H9 (cell line): ENCODE measurements at regions not wholly inside any gene's neighbourhood (a gene's known extent, or its start where the extent isn't known, plus 50 kb on each side); places are given as distances from the start of the nearest gene placed in this dataset.

ENCODE experiments used
- DNase-seq: peaks from one replicate; pipeline ENCODE4 v3.0.0-alpha.2; 2017
- H2AFZ ChIP-seq: one replicate; pipeline ENCODE4 v1.6.1; 2013; ENCODE audit warnings: mild to moderate bottlenecking, low read length, control low read depth, moderate library complexity
- H2AK5ac ChIP-seq: 2 replicates; pipeline ENCODE4 v1.6.1; 2013; ENCODE audit warnings: low read length, control low read depth, mixed read lengths; ENCODE audit not compliant: insufficient read length
- H2BK120ac ChIP-seq: one replicate; pipeline ENCODE4 v1.6.1; 2013; ENCODE audit warnings: low read depth, mild to moderate bottlenecking, low read length, control low read depth, inconsistent platforms; ENCODE audit not compliant: poor library complexity, severe bottlenecking
- H2BK12ac ChIP-seq: 2 replicates; pipeline ENCODE4 v1.6.1; 2013; ENCODE audit warnings: low read length, control low read depth, mixed read lengths, low read depth; ENCODE audit not compliant: insufficient read length
- H2BK15ac ChIP-seq: 2 replicates; pipeline ENCODE4 v1.6.1; 2013; ENCODE audit warnings: low read depth, low read length, control low read depth
- H2BK20ac ChIP-seq: one replicate; pipeline ENCODE4 v1.6.1; 2013; ENCODE audit warnings: low read depth, mild to moderate bottlenecking, low read length, control low read depth, inconsistent platforms; ENCODE audit not compliant: poor library complexity, severe bottlenecking
- H2BK5ac ChIP-seq: 2 replicates; pipeline ENCODE4 v1.6.1; 2013; ENCODE audit warnings: low read length, control low read depth, mixed read lengths; ENCODE audit not compliant: insufficient read length
- H3K14ac ChIP-seq: 2 replicates; pipeline ENCODE4 v1.6.1; 2013; ENCODE audit warnings: low read length, control low read depth; ENCODE audit not compliant: insufficient read depth
- H3K18ac ChIP-seq: 2 replicates; pipeline ENCODE4 v1.6.1; 2013; ENCODE audit warnings: low read depth, mild to moderate bottlenecking, mixed read lengths, low read length, control low read depth; ENCODE audit not compliant: insufficient read length
- H3K23ac ChIP-seq: 2 replicates; pipeline ENCODE4 v1.6.1; 2013; ENCODE audit warnings: low read length, control low read depth, mixed read lengths, low read depth; ENCODE audit not compliant: insufficient read length
- H3K23me2 ChIP-seq: 2 replicates; pipeline ENCODE4 v1.6.1; 2013; ENCODE audit warnings: low read depth, mild to moderate bottlenecking, mixed read lengths, low read length, control low read depth; ENCODE audit not compliant: insufficient read length, poor library complexity, severe bottlenecking
- H3K27ac ChIP-seq: 2 replicates; pipeline ENCODE4 v1.5.1; 2013; ENCODE audit warnings: low read length, control low read depth, mixed read lengths, low read depth; ENCODE audit not compliant: insufficient read length
- H3K27me3 ChIP-seq: 2 replicates; pipeline ENCODE4 v1.6.1; 2013; ENCODE audit warnings: low read length, control low read depth, inconsistent platforms; ENCODE audit not compliant: insufficient read depth
- H3K4ac ChIP-seq: 2 replicates; pipeline ENCODE4 v1.6.1; 2013; ENCODE audit warnings: low read depth, mild to moderate bottlenecking, control low read depth, inconsistent platforms, low read length, moderate library complexity
- H3K4me1 ChIP-seq: 2 replicates; pipeline ENCODE4 v1.6.1; 2013; ENCODE audit warnings: low read length, control low read depth, inconsistent platforms; ENCODE audit not compliant: insufficient read depth
- H3K4me2 ChIP-seq: 2 replicates; pipeline ENCODE4 v1.6.1; 2013; ENCODE audit warnings: low read length, control low read depth, mixed read lengths; ENCODE audit not compliant: insufficient read length, insufficient read depth
- H3K56ac ChIP-seq: 2 replicates; pipeline ENCODE4 v1.6.1; 2013; ENCODE audit warnings: low read depth, mild to moderate bottlenecking, mixed read lengths, low read length, control low read depth; ENCODE audit not compliant: insufficient read length
- H3K79me1 ChIP-seq: 2 replicates; pipeline ENCODE4 v1.6.1; 2013; ENCODE audit warnings: low read depth, mild to moderate bottlenecking, moderate library complexity, low read length, control low read depth, inconsistent platforms; ENCODE audit not compliant: insufficient read depth, poor library complexity, severe bottlenecking
- H3K79me2 ChIP-seq: 2 replicates; pipeline ENCODE4 v1.6.1; 2013; ENCODE audit warnings: low read length, control low read depth, inconsistent platforms; ENCODE audit not compliant: insufficient read depth
- H3K9ac ChIP-seq: 2 replicates; pipeline ENCODE4 v1.6.1; 2013; ENCODE audit warnings: low read length, control low read depth, mixed read lengths; ENCODE audit not compliant: insufficient read length; ENCODE audit errors: extremely low read depth
- H3K9me3 ChIP-seq: one replicate; pipeline ENCODE4 v1.6.1; 2013; ENCODE audit warnings: low read depth, low read length, inconsistent platforms; ENCODE audit not compliant: control insufficient read depth
- H3T11ph ChIP-seq: one replicate; pipeline ENCODE4 v1.6.1; 2013; ENCODE audit warnings: mild to moderate bottlenecking, low read length, control low read depth, inconsistent platforms
- H4K20me1 ChIP-seq: one replicate; pipeline ENCODE4 v1.6.1; 2013; ENCODE audit not compliant: control insufficient read depth, insufficient read length, insufficient read depth
- H4K5ac ChIP-seq: 2 replicates; pipeline ENCODE4 v1.6.1; 2013; ENCODE audit warnings: low read depth, mild to moderate bottlenecking, mixed read lengths, low read length, control low read depth; ENCODE audit not compliant: insufficient read length
- H4K8ac ChIP-seq: replicated peaks from 2 replicates; pipeline ENCODE4 v1.6.1; 2013; ENCODE audit warnings: low read length, control low read depth, mixed read lengths, low read depth; ENCODE audit not compliant: insufficient read length
- H4K91ac ChIP-seq: 2 replicates; pipeline ENCODE4 v1.6.1; 2013; ENCODE audit warnings: low read depth, mild to moderate bottlenecking, moderate library complexity, mixed read lengths, low read length, control low read depth; ENCODE audit not compliant: insufficient read length
- H3K27ac Mint-ChIP-seq, 3 experiments: 2 replicates in 2 of 3; 3 replicates in 1 of 3; pipeline ENCODE4 v1.8.0; 2020 to 2021; ENCODE audit warnings: mixed read lengths in 3 of 3, mild to moderate bottlenecking in 1 of 3, moderate library complexity in 1 of 3
- H3K27me3 Mint-ChIP-seq: 2 replicates; pipeline ENCODE4 v1.8.0; 2021; ENCODE audit warnings: low read depth, mild to moderate bottlenecking, moderate library complexity, mixed read lengths
- H3K36me3 Mint-ChIP-seq, 3 experiments: 2 replicates in 2 of 3; 3 replicates in 1 of 3; pipeline ENCODE4 v1.8.0; 2020 to 2021; ENCODE audit warnings: low read depth in 3 of 3, mixed read lengths in 3 of 3; ENCODE audit not compliant: insufficient read depth in 1 of 3
- H3K4me1 Mint-ChIP-seq, 2 experiments: 2 replicates each; pipeline ENCODE4 v1.8.0; 2020; ENCODE audit warnings: mixed read lengths in 2 of 2
- H3K4me3 Mint-ChIP-seq, 2 experiments: 2 replicates in 1 of 2; 3 replicates in 1 of 2; pipeline ENCODE4 v1.8.0; 2020 to 2021; ENCODE audit warnings: mild to moderate bottlenecking in 2 of 2, mixed read lengths in 2 of 2, moderate library complexity in 1 of 2
- H3K9me3 Mint-ChIP-seq, 2 experiments: 2 replicates in 1 of 2; 3 replicates in 1 of 2; pipeline ENCODE4 v1.8.0; 2020; ENCODE audit warnings: mild to moderate bottlenecking in 2 of 2, mixed read lengths in 2 of 2, moderate library complexity in 1 of 2
- WGBS: extraction: QIAGEN DNeasy Blood & Tissue Kit; methylation state at CpG from one replicate; pipeline ENCODE4 v1.1.7; 2013; ENCODE audit warnings: missing lambda C conversion rate, low lambda C conversion rate, mixed read lengths; ENCODE audit not compliant: insufficient read length; ENCODE audit errors: extremely low coverage; 5-methylcytosine and 5-hydroxymethylcytosine counted together
- TF ChIP-seq, protein P1 (sequence below): fragments of 200-600 bp; sonication (generic); conservative IDR thresholded peaks from 3 replicates; pipeline ENCODE4 v1.8.0; 2021; ENCODE audit warnings: antibody characterized with exemption, mild to moderate bottlenecking

DNA sequence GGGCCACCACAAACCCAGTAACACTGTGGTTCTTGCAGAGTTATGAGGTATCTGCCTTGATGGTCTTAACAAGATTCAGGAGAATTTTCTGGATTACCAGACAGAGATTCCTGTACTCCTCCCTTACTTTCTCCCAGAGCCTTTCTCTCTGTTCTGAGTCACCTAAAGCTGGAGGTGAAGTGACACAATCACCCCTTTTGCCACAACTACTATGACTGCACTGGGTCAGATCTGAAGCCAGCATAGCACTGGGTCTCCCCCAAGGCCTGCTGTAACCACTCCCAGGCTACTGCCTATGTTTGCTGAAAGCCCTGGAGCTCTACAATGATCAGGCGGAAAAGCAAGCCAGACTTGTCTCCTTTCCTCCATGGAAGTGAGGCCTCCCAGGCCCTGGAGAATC, 156.7 kb upstream of the NEGR1 start:
- Histone ChIP-seq H3K79me2 (no peaks in the 10 kb centered on the region), H4K5ac (no peak overlapping the region), H3K27me3 (no peaks in the 10 kb centered on the region), H4K8ac (no peak overlapping the region), H2AFZ (no peak overlapping the region), H3K79me1 (no peaks in the 10 kb centered on the region), H3K9me3 (no peaks in the 10 kb centered on the region), H2BK120ac (no peak overlapping the region), H2BK15ac (no peak overlapping the region), H3K23me2 (no peaks in the 10 kb centered on the region), H4K20me1 (no peaks in the 10 kb centered on the region), H3K18ac (no peak overlapping the region), H3T11ph (no peak overlapping the region), H3K27ac (no peak overlapping the region), H2BK20ac (no peak overlapping the region), H3K4ac (no peak overlapping the region), H3K4me1 (no peaks in the 10 kb centered on the region), H4K91ac (no peak overlapping the region), H3K4me2 (no peak overlapping the region), H2AK5ac (no peak overlapping the region), H3K56ac (no peak overlapping the region), H2BK5ac (no peak overlapping the region), H3K23ac (no peak overlapping the region), H3K14ac (no peak overlapping the region), H2BK12ac (no peak overlapping the region), H3K9ac (no peak overlapping the region)
- no peaks in the 10 kb centered on the region for H3K4me1 Mint-ChIP-seq
- TF ChIP-seq, protein P1, sequence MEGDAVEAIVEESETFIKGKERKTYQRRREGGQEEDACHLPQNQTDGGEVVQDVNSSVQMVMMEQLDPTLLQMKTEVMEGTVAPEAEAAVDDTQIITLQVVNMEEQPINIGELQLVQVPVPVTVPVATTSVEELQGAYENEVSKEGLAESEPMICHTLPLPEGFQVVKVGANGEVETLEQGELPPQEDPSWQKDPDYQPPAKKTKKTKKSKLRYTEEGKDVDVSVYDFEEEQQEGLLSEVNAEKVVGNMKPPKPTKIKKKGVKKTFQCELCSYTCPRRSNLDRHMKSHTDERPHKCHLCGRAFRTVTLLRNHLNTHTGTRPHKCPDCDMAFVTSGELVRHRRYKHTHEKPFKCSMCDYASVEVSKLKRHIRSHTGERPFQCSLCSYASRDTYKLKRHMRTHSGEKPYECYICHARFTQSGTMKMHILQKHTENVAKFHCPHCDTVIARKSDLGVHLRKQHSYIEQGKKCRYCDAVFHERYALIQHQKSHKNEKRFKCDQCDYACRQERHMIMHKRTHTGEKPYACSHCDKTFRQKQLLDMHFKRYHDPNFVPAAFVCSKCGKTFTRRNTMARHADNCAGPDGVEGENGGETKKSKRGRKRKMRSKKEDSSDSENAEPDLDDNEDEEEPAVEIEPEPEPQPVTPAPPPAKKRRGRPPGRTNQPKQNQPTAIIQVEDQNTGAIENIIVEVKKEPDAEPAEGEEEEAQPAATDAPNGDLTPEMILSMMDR, result no peak
- H3K27ac Mint-ChIP-seq, result no peak overlapping the region
- no peak overlapping the region for H3K4me3 Mint-ChIP-seq
- H3K9me3 Mint-ChIP-seq, result no peaks in the 10 kb centered on the region
- DNase-seq, result no peak
- H3K36me3 Mint-ChIP-seq, result no peaks in the 10 kb centered on the region
- no peaks in the 10 kb centered on the region; the same call in 1 of the 2 replicates for H3K27me3 Mint-ChIP-seq
- no CpG with 5 or more reads among the region's 1 CpG for WGBS
